Trophoblast cell (in vitro differentiated cells and primary cell): ENCODE measurements at regions not wholly inside any gene's neighbourhood (a gene's known extent, or its start where the extent isn't known, plus 50 kb on each side); places are given as distances from the start of the nearest gene placed in this dataset.

Experiments
- DNase-seq, 2 donors: peaks; one replicate each; pipeline ENCODE4 v3.0.0-alpha.2; 2016
- H2AFZ ChIP-seq: 2 replicates; pipeline ENCODE4 v1.6.1; 2013; ENCODE audit warnings: low read length, moderate library complexity, mild to moderate bottlenecking; ENCODE audit not compliant: insufficient read depth, poor library complexity
- H2AK5ac ChIP-seq: 2 replicates; pipeline ENCODE4 v1.6.1; 2013; ENCODE audit warnings: mild to moderate bottlenecking, low read length
- H2BK120ac ChIP-seq: 2 replicates; pipeline ENCODE4 v1.6.1; 2013; ENCODE audit warnings: low read length, mild to moderate bottlenecking, moderate library complexity; ENCODE audit not compliant: insufficient read depth, poor library complexity
- H2BK12ac ChIP-seq: 2 replicates; pipeline ENCODE4 v1.6.1; 2013; ENCODE audit warnings: mild to moderate bottlenecking, low read length, moderate library complexity
- H2BK5ac ChIP-seq: 2 replicates; pipeline ENCODE4 v1.6.1; 2013; ENCODE audit warnings: low read length, low read depth, moderate library complexity, mild to moderate bottlenecking; ENCODE audit not compliant: poor library complexity
- H3K14ac ChIP-seq: 2 replicates; pipeline ENCODE4 v1.6.1; 2013; ENCODE audit warnings: mild to moderate bottlenecking, low read length
- H3K18ac ChIP-seq: 2 replicates; pipeline ENCODE4 v1.6.1; 2013; ENCODE audit warnings: mild to moderate bottlenecking, low read length
- H3K23ac ChIP-seq: 2 replicates; pipeline ENCODE4 v1.6.1; 2013; ENCODE audit warnings: low read length
- H3K27ac ChIP-seq: 2 replicates; pipeline ENCODE4 v1.5.1; 2013; ENCODE audit warnings: low read depth, mild to moderate bottlenecking, inconsistent platforms, low read length, moderate library complexity
- H3K27me3 ChIP-seq: 2 replicates; pipeline ENCODE4 v1.6.1; 2013; ENCODE audit warnings: inconsistent platforms, mild to moderate bottlenecking, low read length, moderate library complexity; ENCODE audit not compliant: insufficient read depth
- H3K36me3 ChIP-seq, 2 experiments: 1 replicate in 1 of 2; 2 replicates in 1 of 2; pipeline ENCODE4 v1.6.1; 2013; ENCODE audit warnings: low read length in 2 of 2, mild to moderate bottlenecking in 2 of 2, moderate library complexity in 1 of 2; ENCODE audit not compliant: insufficient read depth in 2 of 2, control insufficient read depth in 1 of 2
- H3K4ac ChIP-seq: 2 replicates; pipeline ENCODE4 v1.6.1; 2013; ENCODE audit warnings: low read depth, mild to moderate bottlenecking, low read length, moderate library complexity
- H3K4me1 ChIP-seq, 2 experiments: 1 replicate in 1 of 2; 2 replicates in 1 of 2; pipeline ENCODE4 v1.6.1; 2013; ENCODE audit warnings: low read length in 2 of 2, mild to moderate bottlenecking in 2 of 2, moderate library complexity in 1 of 2; ENCODE audit not compliant: insufficient read depth in 2 of 2, control insufficient read depth in 1 of 2
- H3K4me2 ChIP-seq: 2 replicates; pipeline ENCODE4 v1.6.1; 2013; ENCODE audit warnings: inconsistent platforms, mild to moderate bottlenecking, low read length, moderate library complexity
- H3K4me3 ChIP-seq: 2 replicates; pipeline ENCODE4 v1.5.1; 2013; ENCODE audit warnings: mild to moderate bottlenecking, low read depth, low read length, inconsistent platforms
- H3K79me1 ChIP-seq: one replicate; pipeline ENCODE4 v1.6.1; 2013; ENCODE audit warnings: low read length
- H3K79me2 ChIP-seq: 2 replicates; pipeline ENCODE4 v1.6.1; 2013; ENCODE audit warnings: low read length, mild to moderate bottlenecking; ENCODE audit not compliant: control insufficient read depth, insufficient read depth, poor library complexity
- H3K9ac ChIP-seq: 2 replicates; pipeline ENCODE4 v1.6.1; 2013; ENCODE audit warnings: mild to moderate bottlenecking, low read length
- H3K9me3 ChIP-seq: 2 replicates; pipeline ENCODE4 v1.6.1; 2013; ENCODE audit warnings: low read depth, mild to moderate bottlenecking, control low read depth, inconsistent platforms, low read length; ENCODE audit not compliant: insufficient read depth
- H4K12ac ChIP-seq: 2 replicates; pipeline ENCODE4 v1.6.1; 2013; ENCODE audit warnings: low read depth, mild to moderate bottlenecking, low read length, moderate library complexity
- H4K8ac ChIP-seq: 2 replicates; pipeline ENCODE4 v1.6.1; 2013; ENCODE audit warnings: low read depth, mild to moderate bottlenecking, low read length, moderate library complexity
- H4K91ac ChIP-seq: one replicate; pipeline ENCODE4 v1.6.1; 2013; ENCODE audit warnings: low read depth, mild to moderate bottlenecking, low read length, moderate library complexity
- WGBS: extraction: QIAGEN DNeasy Blood & Tissue Kit; methylation state at CpG from one replicate; pipeline ENCODE4 v1.1.7; 2013; ENCODE audit warnings: missing lambda C conversion rate; ENCODE audit not compliant: insufficient read length, insufficient coverage; ENCODE audit errors: extremely low coverage; 5-methylcytosine and 5-hydroxymethylcytosine counted together

GRCh38 chr5:121031491-121031890 is 567.4 kb downstream of the PRR16 start:
- no peak overlapping the region for H3K23ac ChIP-seq
- no peaks in the 10 kb centered on the region for H3K4me1 ChIP-seq
- no peaks in the 10 kb centered on the region for H3K79me1 ChIP-seq
- no peak overlapping the region for H2BK12ac ChIP-seq
- no peak overlapping the region for H3K4me2 ChIP-seq
- no peak overlapping the region for H2AK5ac ChIP-seq
- H3K79me2 ChIP-seq: no peaks in the 10 kb centered on the region
- no peak for DNase-seq
- H3K27ac ChIP-seq: no peak overlapping the region
- H3K9me3 ChIP-seq: no peaks in the 10 kb centered on the region
- no peak overlapping the region for H3K14ac ChIP-seq
- no peak overlapping the region for H3K18ac ChIP-seq
- H2BK120ac ChIP-seq: no peak overlapping the region
- H3K4me3 ChIP-seq: no peak overlapping the region
- no peak overlapping the region for H4K91ac ChIP-seq
- no peak overlapping the region for H2BK5ac ChIP-seq
- WGBS: no CpG with 5 or more reads among the region's 3 CpGs
- H3K36me3 ChIP-seq: no peaks in the 10 kb centered on the region
- no peak overlapping the region for H4K12ac ChIP-seq
- no peak overlapping the region for H3K9ac ChIP-seq
- no peak overlapping the region for H4K8ac ChIP-seq
- no peak overlapping the region for H2AFZ ChIP-seq
- H3K27me3 ChIP-seq: no peaks in the 10 kb centered on the region
- no peak overlapping the region for H3K4ac ChIP-seq

GRCh38 chr5:121033334-121033733 is 569.2 kb downstream of the PRR16 start:
- H3K4me1 ChIP-seq: no peaks in the 10 kb centered on the region
- no peak overlapping the region for H2BK12ac ChIP-seq
- H4K8ac ChIP-seq: no peak overlapping the region
- H4K91ac ChIP-seq: no peak overlapping the region
- H3K14ac ChIP-seq: no peak overlapping the region
- H2BK5ac ChIP-seq: no peak overlapping the region
- no peak overlapping the region for H3K23ac ChIP-seq
- H3K9ac ChIP-seq: no peak overlapping the region
- H3K27me3 ChIP-seq: no peaks in the 10 kb centered on the region
- no peak overlapping the region for H2AFZ ChIP-seq
- H3K18ac ChIP-seq: no peak overlapping the region
- H3K4ac ChIP-seq: no peak overlapping the region
- H2AK5ac ChIP-seq: no peak overlapping the region
- no peak for DNase-seq
- no peaks in the 10 kb centered on the region for H3K79me2 ChIP-seq
- no peak overlapping the region for H2BK120ac ChIP-seq
- no peaks in the 10 kb centered on the region for H3K36me3 ChIP-seq
- no peaks in the 10 kb centered on the region for H3K9me3 ChIP-seq
- no peak overlapping the region for H3K27ac ChIP-seq
- H3K4me3 ChIP-seq: no peak overlapping the region
- no peak overlapping the region for H4K12ac ChIP-seq
- H3K4me2 ChIP-seq: no peak overlapping the region
- H3K79me1 ChIP-seq: no peaks in the 10 kb centered on the region

- Histone ChIP-seq H2AK5ac (no peak overlapping the region), H3K4me2 (no peak overlapping the region), H4K12ac (no peak overlapping the region), H4K8ac (no peak overlapping the region), H2BK5ac (no peak overlapping the region), H3K9me3 (no peaks in the 10 kb centered on the region), H3K79me1 (no peaks in the 10 kb centered on the region), H3K9ac (no peak overlapping the region), H3K18ac (no peak overlapping the region), H3K23ac (no peak overlapping the region), H3K4me3 (no peak overlapping the region), H2AFZ (no peak overlapping the region), H2BK12ac (no peak overlapping the region), H3K36me3 (no peaks in the 10 kb centered on the region), H3K27ac (no peak overlapping the region), H3K14ac (no peak overlapping the region), H3K4ac (no peak overlapping the region), H3K79me2 (no peaks in the 10 kb centered on the region), H3K4me1 (no peaks in the 10 kb centered on the region), H4K91ac (no peak overlapping the region), H3K27me3 (no peaks in the 10 kb centered on the region), H2BK120ac (no peak overlapping the region)
- WGBS: no CpG with 5 or more reads among the region's 4 CpGs
- no peak for DNase-seq
Measured at GRCh38 chr5:121038438-121038837, 574.3 kb downstream of the PRR16 start.

GRCh38 chr5:121049971-121050370 is 585.9 kb downstream of the PRR16 start:
- Histone ChIP-seq H3K4me3 (no peak overlapping the region), H4K8ac (no peak overlapping the region), H2BK12ac (no peak overlapping the region), H4K91ac (no peak overlapping the region), H3K9me3 (no peaks in the 10 kb centered on the region), H3K23ac (no peak overlapping the region), H3K4ac (no peak overlapping the region), H3K14ac (no peak overlapping the region), H3K4me1 (no peaks in the 10 kb centered on the region), H4K12ac (no peak overlapping the region), H3K27me3 (no peaks in the 10 kb centered on the region), H3K79me1 (no peaks in the 10 kb centered on the region), H2BK120ac (no peak overlapping the region), H3K18ac (no peak overlapping the region), H2BK5ac (no peak overlapping the region), H2AK5ac (no peak overlapping the region), H2AFZ (no peak overlapping the region), H3K9ac (no peak overlapping the region), H3K79me2 (no peaks in the 10 kb centered on the region), H3K36me3 (no peaks in the 10 kb centered on the region), H3K4me2 (no peak overlapping the region), H3K27ac (no peak overlapping the region)
- no peak for DNase-seq
